ENCODE measurements at regions not wholly inside any gene's neighbourhood (a gene's known extent, or its start where the extent isn't known, plus 50 kb on each side); places are given as distances from the start of the nearest gene placed in this dataset.
"Not testable (repeated sequence)": the region's sequence is repeated elsewhere in the genome, so short reads cannot be mapped to it uniquely, and the experiment has no call there.

GRCh38 chr7:89687211-89687610 is 467.1 kb upstream of the STEAP1 start:
- Histone ChIP-seq H3K4me2 (ENCODE audit: insufficient read depth, low read length, poor library complexity, severe bottlenecking) (no peak overlapping the region), H2BK15ac (ENCODE audit: low read length) (no peak overlapping the region), H3K79me1 (ENCODE audit: low read depth, low read length) (no peaks in the 10 kb centered on the region), H2BK12ac (ENCODE audit: low read length) (no peak overlapping the region), H4K91ac (ENCODE audit: low read depth, low read length, poor library complexity) (no peak overlapping the region), H2AFZ (ENCODE audit: low read length) (peak overlapping the region; percentile 87), H3K23ac (ENCODE audit: low read depth, low read length, poor library complexity) (no peak overlapping the region), H3K18ac (ENCODE audit: low read length) (no peak overlapping the region), H2BK5ac (ENCODE audit: low read length) (no peak overlapping the region), H2BK120ac (ENCODE audit: low read depth, low read length) (no peak overlapping the region), H3K27ac (replicated peaks; ENCODE audit: low read length) (no peak overlapping the region), H3K14ac (ENCODE audit: low read length) (no peak overlapping the region), H3K4ac (ENCODE audit: low read length) (no peak overlapping the region), H2AK5ac (ENCODE audit: low read depth, low read length) (no peak overlapping the region), H3K9me3 (replicated peaks in 1 of 2; ENCODE audit: control insufficient read depth in 2 of 2, insufficient read depth in 1 of 2, low read depth in 1 of 2, low read length in 2 of 2) (no peaks in the 10 kb centered on the region), H3K27me3 (ENCODE audit: control insufficient read depth in 3 of 3, insufficient read depth in 3 of 3, low read depth in 1 of 3, low read length in 3 of 3) (no peaks in the 10 kb centered on the region), H3K9ac (ENCODE audit: low read depth, low read length, poor library complexity) (no peak overlapping the region), H3K4me1 (ENCODE audit: control insufficient read depth in 2 of 2, insufficient read depth in 1 of 2, low read depth in 1 of 2, low read length in 2 of 2) (no peaks in the 10 kb centered on the region), H4K8ac (ENCODE audit: low read depth, low read length) (no peak overlapping the region), H3K36me3 (replicated peaks in 1 of 2; ENCODE audit: control insufficient read depth in 2 of 2, insufficient read depth in 2 of 2, low read length in 2 of 2) (no peaks in the 10 kb centered on the region), H3K4me3 (ENCODE audit: low read length in 2 of 2) (no peak overlapping the region)
- DNase-seq (ENCODE audit: low spot score) = no peak
- WGBS, 2 donors (ENCODE audit: extremely low coverage in 2 of 2, insufficient read length in 2 of 2, insufficient replicate concordance in 1 of 2) = no CpG with 5 or more reads among the region's 2 CpGs

- no CpG with 5 or more reads among the region's 2 CpGs for WGBS, 2 donors (ENCODE audit: extremely low coverage in 2 of 2, insufficient read length in 2 of 2, insufficient replicate concordance in 1 of 2)
- no peak overlapping the region for H4K91ac ChIP-seq (ENCODE audit: low read depth, low read length, poor library complexity)
- H3K9ac ChIP-seq (ENCODE audit: low read depth, low read length, poor library complexity) = no peak overlapping the region
- H3K79me1 ChIP-seq (ENCODE audit: low read depth, low read length) = no peaks in the 10 kb centered on the region
- H2BK5ac ChIP-seq (ENCODE audit: low read length) = no peak overlapping the region
- no peak overlapping the region for H2BK15ac ChIP-seq (ENCODE audit: low read length)
- H4K8ac ChIP-seq (ENCODE audit: low read depth, low read length) = no peak overlapping the region
- H2AK5ac ChIP-seq (ENCODE audit: low read depth, low read length) = no peak overlapping the region
- DNase-seq (ENCODE audit: low spot score) = no peak
- no peak overlapping the region for H3K4ac ChIP-seq (ENCODE audit: low read length)
- H2BK120ac ChIP-seq (ENCODE audit: low read depth, low read length) = no peak overlapping the region
- no peak overlapping the region for H2AFZ ChIP-seq (ENCODE audit: low read length)
- no peaks in the 10 kb centered on the region for H3K36me3 ChIP-seq (replicated peaks in 1 of 2; ENCODE audit: control insufficient read depth in 2 of 2, insufficient read depth in 2 of 2, low read length in 2 of 2)
- no peak overlapping the region for H2BK12ac ChIP-seq (ENCODE audit: low read length)
- no peak overlapping the region for H3K4me2 ChIP-seq (ENCODE audit: insufficient read depth, low read length, poor library complexity, severe bottlenecking)
- no peak overlapping the region for H3K27ac ChIP-seq (replicated peaks; ENCODE audit: low read length)
- H3K9me3 ChIP-seq (replicated peaks in 1 of 2; ENCODE audit: control insufficient read depth in 2 of 2, insufficient read depth in 1 of 2, low read depth in 1 of 2, low read length in 2 of 2) = no peaks in the 10 kb centered on the region
- H3K23ac ChIP-seq (ENCODE audit: low read depth, low read length, poor library complexity) = no peak overlapping the region
- no peak overlapping the region for H3K4me3 ChIP-seq (ENCODE audit: low read length in 2 of 2)
- H3K14ac ChIP-seq (ENCODE audit: low read length) = no peak overlapping the region
- H3K27me3 ChIP-seq (ENCODE audit: control insufficient read depth in 3 of 3, insufficient read depth in 3 of 3, low read depth in 1 of 3, low read length in 3 of 3) = no peaks in the 10 kb centered on the region
- H3K4me1 ChIP-seq (ENCODE audit: control insufficient read depth in 2 of 2, insufficient read depth in 1 of 2, low read depth in 1 of 2, low read length in 2 of 2) = no peaks in the 10 kb centered on the region
- H3K18ac ChIP-seq (ENCODE audit: low read length) = no peak overlapping the region
These were observed 459.0 kb upstream of the STEAP1 start for GRCh38 chr7:89695241-89695640.

- no peak overlapping the region for H2BK5ac ChIP-seq (ENCODE audit: low read length)
- no CpG with 5 or more reads among the region's 2 CpGs for WGBS, 2 donors (ENCODE audit: extremely low coverage in 2 of 2, insufficient read length in 2 of 2, insufficient replicate concordance in 1 of 2)
- no peak overlapping the region for H3K27ac ChIP-seq (replicated peaks; ENCODE audit: low read length)
- H2AFZ ChIP-seq (ENCODE audit: low read length) = no peak overlapping the region
- H3K9me3 ChIP-seq (replicated peaks in 1 of 2; ENCODE audit: control insufficient read depth in 2 of 2, insufficient read depth in 1 of 2, low read depth in 1 of 2, low read length in 2 of 2) = no peaks in the 10 kb centered on the region
- no peak overlapping the region for H3K9ac ChIP-seq (ENCODE audit: low read depth, low read length, poor library complexity)
- H3K79me1 ChIP-seq (ENCODE audit: low read depth, low read length) = no peaks in the 10 kb centered on the region
- H2BK15ac ChIP-seq (ENCODE audit: low read length) = no peak overlapping the region
- no peak overlapping the region for H3K4me2 ChIP-seq (ENCODE audit: insufficient read depth, low read length, poor library complexity, severe bottlenecking)
- no peak overlapping the region for H3K14ac ChIP-seq (ENCODE audit: low read length)
- no peak overlapping the region for H3K23ac ChIP-seq (ENCODE audit: low read depth, low read length, poor library complexity)
- H3K4me3 ChIP-seq (ENCODE audit: low read length in 2 of 2) = no peak overlapping the region
- no peak overlapping the region for H3K18ac ChIP-seq (ENCODE audit: low read length)
- no peak overlapping the region for H3K4ac ChIP-seq (ENCODE audit: low read length)
- no peak for DNase-seq (ENCODE audit: low spot score)
- no peaks in the 10 kb centered on the region for H3K27me3 ChIP-seq (ENCODE audit: control insufficient read depth in 3 of 3, insufficient read depth in 3 of 3, low read depth in 1 of 3, low read length in 3 of 3)
- no peak overlapping the region for H2BK12ac ChIP-seq (ENCODE audit: low read length)
- no peak overlapping the region for H4K8ac ChIP-seq (ENCODE audit: low read depth, low read length)
- peaks cover 0 to 3% of the 10 kb centered on the region in 2 donors for H3K4me1 ChIP-seq (ENCODE audit: control insufficient read depth in 2 of 2, insufficient read depth in 1 of 2, low read depth in 1 of 2, low read length in 2 of 2)
- no peak overlapping the region for H2AK5ac ChIP-seq (ENCODE audit: low read depth, low read length)
- H3K36me3 ChIP-seq (replicated peaks in 1 of 2; ENCODE audit: control insufficient read depth in 2 of 2, insufficient read depth in 2 of 2, low read length in 2 of 2) = no peaks in the 10 kb centered on the region
- no peak overlapping the region for H4K91ac ChIP-seq (ENCODE audit: low read depth, low read length, poor library complexity)
- no peak overlapping the region for H2BK120ac ChIP-seq (ENCODE audit: low read depth, low read length)
These were observed 440.1 kb upstream of the STEAP1 start for GRCh38 chr7:89714131-89714530.

- H3K18ac ChIP-seq (ENCODE audit: low read length); H2BK15ac ChIP-seq (ENCODE audit: low read length); H2BK12ac ChIP-seq (ENCODE audit: low read length); H3K27me3 ChIP-seq (ENCODE audit: control insufficient read depth in 3 of 3, insufficient read depth in 3 of 3, low read depth in 1 of 3, low read length in 3 of 3); H3K4me1 ChIP-seq (ENCODE audit: control insufficient read depth in 2 of 2, insufficient read depth in 1 of 2, low read depth in 1 of 2, low read length in 2 of 2); H3K79me1 ChIP-seq (ENCODE audit: low read depth, low read length); H2AK5ac ChIP-seq (ENCODE audit: low read depth, low read length); H2BK120ac ChIP-seq (ENCODE audit: low read depth, low read length); H3K9ac ChIP-seq (ENCODE audit: low read depth, low read length, poor library complexity); H3K9me3 ChIP-seq (replicated peaks in 1 of 2; ENCODE audit: control insufficient read depth in 2 of 2, insufficient read depth in 1 of 2, low read depth in 1 of 2, low read length in 2 of 2); DNase-seq (ENCODE audit: low spot score); H3K4me2 ChIP-seq (ENCODE audit: insufficient read depth, low read length, poor library complexity, severe bottlenecking); H4K91ac ChIP-seq (ENCODE audit: low read depth, low read length, poor library complexity); H3K4ac ChIP-seq (ENCODE audit: low read length); H3K23ac ChIP-seq (ENCODE audit: low read depth, low read length, poor library complexity); H2BK5ac ChIP-seq (ENCODE audit: low read length); H3K27ac ChIP-seq (replicated peaks; ENCODE audit: low read length); H4K8ac ChIP-seq (ENCODE audit: low read depth, low read length); H3K4me3 ChIP-seq (ENCODE audit: low read length in 2 of 2); H3K36me3 ChIP-seq (replicated peaks in 1 of 2; ENCODE audit: control insufficient read depth in 2 of 2, insufficient read depth in 2 of 2, low read length in 2 of 2); H3K14ac ChIP-seq (ENCODE audit: low read length): not testable (repeated sequence)
- WGBS, 2 donors (ENCODE audit: extremely low coverage in 2 of 2, insufficient read length in 2 of 2, insufficient replicate concordance in 1 of 2) = no CpG with 5 or more reads among the region's 2 CpGs
- peak overlapping the region; percentile 73 for H2AFZ ChIP-seq (ENCODE audit: low read length)
These were observed 435.3 kb upstream of the STEAP1 start for GRCh38 chr7:89718941-89719340.

Measured in neuronal stem cell (in vitro differentiated cells).